ENCODE measurements at regions not wholly inside any gene's neighbourhood (a gene's known extent, or its start where the extent isn't known, plus 50 kb on each side); places are given as distances from the start of the nearest gene placed in this dataset.
"Not testable (repeated sequence)": the region's sequence is repeated elsewhere in the genome, so short reads cannot be mapped to it uniquely, and the experiment has no call there.

DNA sequence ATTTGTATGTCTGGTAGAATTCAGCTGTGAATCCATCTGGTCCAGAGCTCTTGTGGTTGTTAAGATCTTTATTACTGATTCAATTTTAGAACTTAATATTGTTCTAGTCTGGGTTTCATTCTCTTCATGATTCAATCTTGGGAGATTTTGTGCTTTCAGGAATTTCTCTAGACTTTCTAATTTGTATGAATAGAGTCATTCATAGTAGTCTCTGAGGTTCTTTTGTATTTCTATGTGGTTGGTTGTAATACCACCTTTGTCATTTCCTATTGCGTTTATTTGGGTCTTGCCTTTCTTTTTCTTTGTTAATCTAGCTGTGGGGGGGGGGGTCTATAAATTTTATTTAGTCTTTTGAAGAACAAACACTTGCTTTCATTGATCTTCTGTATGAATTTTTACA, 824.8 kb upstream of the GALNTL6 start:
- DNase-seq, result no peak

DNA sequence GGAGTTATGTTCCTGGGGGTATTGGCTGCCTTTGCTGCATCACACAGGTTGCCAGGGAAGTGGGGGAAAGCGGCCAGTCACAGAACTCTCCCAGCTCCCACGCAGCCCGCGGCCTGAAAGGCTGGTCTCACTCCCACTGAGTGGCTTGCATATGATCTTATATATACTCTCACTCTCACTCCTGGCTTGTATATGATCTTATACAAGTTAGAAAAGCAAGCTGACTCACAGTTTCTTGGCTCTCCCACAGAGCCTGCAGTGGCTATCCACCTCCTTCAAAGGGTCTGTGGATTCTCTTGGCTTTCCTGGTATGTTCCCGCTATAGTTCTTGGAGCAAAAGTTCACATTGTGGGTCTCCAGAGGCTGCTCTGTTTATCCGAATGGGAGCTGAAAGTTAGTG, 833.5 kb upstream of the GALNTL6 start:
- DNase-seq, result peak; percentile 4

DNA sequence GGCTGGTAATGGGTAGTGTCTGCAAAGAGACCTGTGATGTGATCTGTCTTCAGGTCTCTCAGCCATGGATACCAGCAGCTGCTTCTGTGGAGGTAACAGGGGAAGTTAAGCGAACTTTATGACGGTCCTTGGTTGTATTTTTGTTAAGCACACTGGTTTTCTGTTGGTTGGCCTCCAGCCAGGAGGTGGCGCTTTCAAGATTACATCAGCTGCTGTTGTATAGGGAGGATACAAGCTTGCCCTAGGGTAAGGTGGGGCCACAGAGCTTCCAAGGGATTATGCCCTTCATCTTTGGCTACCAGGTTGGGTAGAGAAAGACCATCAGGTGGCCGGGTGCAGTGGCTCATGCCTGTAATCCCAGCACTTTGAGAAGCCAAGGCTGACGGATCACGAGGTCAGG, 834.2 kb upstream of the GALNTL6 start:
- no peak for DNase-seq

DNA sequence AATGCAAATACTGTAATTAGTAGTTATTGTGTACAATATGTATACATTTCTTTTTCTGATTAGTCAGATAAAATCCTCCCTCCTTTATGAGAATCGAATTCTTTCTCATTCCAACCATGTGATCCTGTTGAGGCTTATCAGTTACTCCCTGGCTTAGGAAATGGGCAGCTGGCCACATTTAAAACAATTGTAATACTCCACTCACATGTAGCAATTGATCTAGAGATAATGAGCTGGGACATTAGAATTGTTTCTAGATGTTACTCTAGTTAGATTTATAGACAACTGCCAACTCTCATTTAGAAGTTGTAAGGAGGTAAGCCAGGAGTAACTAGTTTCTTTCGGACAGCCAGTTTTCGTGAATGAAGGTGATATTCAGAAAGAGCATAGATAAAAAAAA, 859.3 kb upstream of the AADAT start:
- no peak for DNase-seq

DNA sequence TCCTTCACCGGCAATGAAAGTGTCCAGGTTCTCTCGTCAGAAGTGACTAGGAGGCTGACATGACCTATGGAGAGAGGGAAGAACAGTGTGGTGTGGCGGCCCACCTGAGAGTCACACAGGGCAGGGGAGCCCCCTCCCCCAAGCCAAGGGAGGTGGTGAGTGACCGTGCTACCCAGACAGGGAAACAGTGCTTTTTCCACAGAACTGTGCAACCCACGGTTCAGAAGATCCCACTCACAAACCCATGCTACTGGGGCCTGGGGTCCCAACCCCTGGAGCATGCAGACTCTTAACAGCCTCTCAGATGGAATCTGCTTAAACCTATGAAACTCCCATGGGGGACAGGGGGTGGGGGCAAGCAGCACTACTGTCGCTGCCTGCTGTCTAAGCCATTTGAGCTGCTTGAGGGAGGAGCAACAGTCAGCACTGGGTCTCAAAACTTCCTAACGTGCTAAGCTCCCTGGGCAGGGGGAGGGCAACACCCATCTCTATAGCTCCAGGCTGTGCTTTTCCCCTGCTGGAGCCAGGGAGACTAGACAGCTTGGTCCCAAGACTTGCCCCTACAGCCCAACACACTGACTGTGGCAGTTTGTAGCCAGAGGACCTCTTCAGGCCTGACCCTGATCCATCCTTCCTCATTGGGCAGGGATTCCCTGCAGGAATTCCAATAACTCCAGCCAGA, 850.4 kb upstream of the AADAT start:
- DNase-seq, result no peak

DNA sequence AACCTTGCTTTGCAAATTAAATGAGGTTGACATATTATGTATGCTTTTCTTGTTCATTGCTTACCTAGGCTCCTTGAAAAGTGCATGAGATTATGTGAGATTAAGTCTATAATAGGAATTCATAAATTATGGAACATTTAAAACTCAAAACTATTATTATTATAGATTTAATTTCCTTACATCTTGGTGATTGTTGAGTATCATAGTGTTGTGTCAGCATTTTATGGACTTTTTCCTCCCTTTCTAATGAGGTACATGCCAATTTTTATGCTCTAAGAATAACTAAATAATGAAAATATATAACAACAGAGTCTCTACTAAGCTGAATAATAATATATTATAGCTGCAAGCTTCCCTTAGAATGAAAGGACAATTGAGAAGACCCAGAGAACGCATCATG, 848.8 kb upstream of the AADAT start:
- no peak for DNase-seq

DNA sequence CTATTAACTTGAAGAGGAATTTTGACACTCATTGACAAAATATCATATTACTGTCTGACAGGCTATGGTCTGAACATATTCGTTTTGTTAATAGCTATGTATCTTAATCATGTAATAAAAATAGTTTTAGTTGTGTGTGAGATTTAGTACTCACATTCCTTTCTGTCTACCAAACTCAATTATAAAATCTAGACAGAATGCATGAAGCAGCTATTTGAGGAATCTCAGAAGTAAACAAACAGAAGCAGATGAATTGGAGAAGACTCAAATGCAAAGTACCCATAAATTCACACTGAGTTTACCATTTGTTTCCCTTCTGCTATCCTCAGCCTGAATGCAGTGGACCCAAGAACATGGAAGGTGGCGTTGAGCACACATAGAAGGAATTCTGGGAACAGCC, 841.6 kb upstream of the AADAT start:
- no peak for DNase-seq

DNA sequence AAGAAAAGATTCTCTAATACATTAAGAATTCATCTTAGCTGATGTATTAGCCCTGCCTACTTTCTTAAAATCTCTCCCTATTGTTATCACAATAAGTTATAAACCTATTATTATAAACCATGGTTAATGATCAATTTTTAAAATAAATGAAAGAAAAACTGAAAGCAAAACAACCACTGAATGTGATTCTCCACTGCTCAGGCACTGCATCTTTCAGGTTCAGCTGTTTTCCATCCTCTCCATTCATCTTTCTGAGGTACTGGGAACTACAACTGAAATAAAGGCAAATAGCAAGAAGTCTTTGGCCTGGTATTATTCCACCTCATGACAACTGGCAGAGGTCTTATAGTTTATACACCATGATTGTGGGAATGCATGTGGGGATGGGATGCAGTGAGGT, 798.9 kb upstream of the AADAT start:
- DNase-seq, result no peak

DNA sequence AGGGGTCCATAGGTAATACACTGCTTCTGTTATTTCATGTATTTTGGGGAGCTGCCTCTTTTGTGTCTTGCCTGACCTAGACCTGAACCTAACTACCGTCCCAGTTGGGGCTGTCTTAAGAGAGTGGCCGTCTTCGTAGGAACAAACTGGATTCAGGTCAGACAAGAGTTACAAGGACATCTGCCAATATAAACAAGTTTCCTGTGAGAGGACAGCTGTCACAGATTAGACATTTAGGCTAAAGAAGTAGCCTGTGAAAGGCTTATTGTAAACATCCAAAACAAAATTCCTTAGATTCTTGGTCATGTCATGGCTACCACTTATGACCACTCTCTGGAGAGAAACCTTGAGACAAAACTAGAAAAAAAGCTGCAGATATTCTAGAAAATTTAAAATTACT, 797.6 kb upstream of the AADAT start:
- peak; percentile 9 for DNase-seq

DNA sequence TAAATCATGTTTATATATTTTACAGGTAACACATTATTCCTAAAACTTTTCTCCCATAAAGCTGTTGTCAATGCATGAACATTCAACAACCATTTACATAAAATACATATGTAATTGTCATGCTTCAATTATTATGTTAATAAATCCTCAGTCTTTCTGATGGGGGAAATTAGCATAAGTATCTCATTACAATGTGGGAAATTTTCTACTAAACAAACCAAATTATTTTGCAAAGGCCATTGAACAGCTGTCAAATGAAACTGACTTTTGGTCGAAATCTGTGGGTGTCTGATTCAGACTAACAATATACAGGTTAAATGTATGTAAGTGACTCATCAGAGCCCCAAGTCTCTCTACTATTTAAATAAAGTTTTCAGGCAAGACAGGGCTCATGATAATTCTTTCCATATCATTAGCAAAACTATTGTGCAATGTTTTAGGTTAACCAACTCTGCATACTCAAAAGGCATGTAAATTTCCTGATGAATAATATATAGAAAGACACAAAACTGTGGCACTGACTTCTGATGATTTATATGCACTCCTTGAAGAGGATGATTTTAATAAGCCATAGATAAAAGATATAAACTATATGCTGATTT, 795.3 kb upstream of the AADAT start:
- DNase-seq, result no peak

DNA sequence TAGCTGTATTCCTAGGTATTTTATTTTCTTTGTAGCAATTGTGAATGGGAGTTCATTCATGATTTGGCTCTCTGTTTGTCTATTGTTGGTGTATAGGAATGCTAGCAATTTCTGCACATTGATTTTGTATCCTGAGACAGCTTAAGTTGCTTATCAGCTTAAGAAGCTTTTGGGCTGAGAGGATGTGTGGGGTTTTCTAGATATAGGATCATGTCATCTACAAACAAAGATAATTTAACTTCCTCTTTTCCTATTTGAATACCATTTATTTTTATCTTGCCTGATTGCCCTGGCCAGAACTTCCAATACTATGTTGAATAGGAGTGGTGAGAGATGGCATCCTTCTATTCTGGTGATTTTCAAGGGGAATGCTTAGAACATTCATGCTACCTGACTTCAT, 791.9 kb upstream of the AADAT start:
- DNase-seq, result not testable (repeated sequence)

DNA sequence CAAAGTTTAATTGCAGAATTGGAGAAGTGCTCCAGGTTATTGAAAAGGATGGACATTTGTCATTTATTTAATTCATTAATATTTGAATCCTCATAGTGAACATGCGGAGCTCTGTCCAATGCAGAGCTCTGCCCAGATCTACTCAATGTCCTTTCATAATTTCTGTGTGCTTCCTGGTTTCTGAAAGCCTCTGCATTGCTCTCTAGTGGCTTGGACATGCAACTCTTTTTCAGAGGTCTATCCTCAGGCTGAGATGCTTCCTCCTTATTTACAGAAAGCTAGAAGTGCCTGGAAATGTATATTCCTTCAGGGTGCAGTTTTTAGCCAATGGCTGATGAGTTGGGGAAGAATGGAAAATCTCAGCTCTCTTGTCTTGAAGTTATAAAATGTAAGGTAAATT, 786.1 kb upstream of the AADAT start:
- no peak for DNase-seq

DNA sequence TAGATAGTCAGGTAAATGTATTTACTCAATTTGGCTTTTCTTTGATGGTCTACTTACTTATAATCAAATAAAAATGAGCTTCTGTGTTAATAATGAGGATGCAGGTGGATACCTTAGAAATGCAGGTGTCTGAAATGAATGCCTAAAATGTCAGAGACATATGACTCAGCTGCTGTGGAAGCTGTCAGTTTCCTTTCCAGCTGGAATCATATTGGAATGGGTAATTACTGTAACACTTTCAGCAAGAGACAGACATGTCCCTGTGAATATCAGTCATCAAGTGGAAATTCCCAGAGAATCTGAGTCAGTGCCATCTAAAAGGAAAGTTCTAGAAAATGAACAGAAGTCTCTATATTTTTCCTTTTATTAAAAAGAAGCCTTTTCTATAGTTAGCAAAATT, 783.0 kb upstream of the AADAT start:
- DNase-seq, result no peak

DNA sequence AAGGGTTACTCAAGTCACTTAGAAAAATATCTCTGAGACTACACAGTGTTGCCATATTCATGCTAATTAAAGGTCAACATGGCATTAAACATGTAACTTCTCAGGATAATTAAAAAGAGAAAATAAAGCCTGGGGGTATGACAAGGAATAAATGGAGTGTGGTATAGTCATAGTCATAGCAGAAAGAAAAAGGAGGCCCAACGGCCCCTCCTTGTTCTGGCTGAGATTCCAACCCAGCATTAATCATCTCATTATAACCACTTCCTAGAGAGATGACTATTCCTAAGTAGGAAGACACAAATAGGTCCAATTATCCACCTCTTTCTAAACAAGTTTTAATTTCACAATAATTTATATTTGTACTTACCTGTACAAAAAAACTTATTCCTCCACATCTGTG, 778.4 kb upstream of the AADAT start:
- no peak for DNase-seq

DNA sequence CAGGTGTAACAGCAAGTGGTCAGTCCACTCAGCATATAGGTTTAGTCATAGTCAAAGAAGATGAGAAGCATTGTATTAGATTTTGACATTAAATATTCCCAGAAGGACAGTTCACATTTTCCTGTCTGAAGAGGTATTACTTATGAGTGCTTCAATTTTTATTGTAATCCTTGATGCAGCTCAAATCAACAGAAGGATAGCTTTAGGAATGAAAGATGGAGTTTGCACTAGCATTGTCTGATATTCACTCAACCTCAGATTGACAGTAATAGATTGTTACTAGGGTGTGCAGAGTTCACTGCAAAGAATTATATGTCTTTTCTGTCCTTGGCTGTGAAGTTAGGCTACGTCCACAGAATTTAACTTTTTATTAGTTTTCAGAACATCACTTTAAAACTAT, 764.3 kb upstream of the AADAT start:
- no peak for DNase-seq

DNA sequence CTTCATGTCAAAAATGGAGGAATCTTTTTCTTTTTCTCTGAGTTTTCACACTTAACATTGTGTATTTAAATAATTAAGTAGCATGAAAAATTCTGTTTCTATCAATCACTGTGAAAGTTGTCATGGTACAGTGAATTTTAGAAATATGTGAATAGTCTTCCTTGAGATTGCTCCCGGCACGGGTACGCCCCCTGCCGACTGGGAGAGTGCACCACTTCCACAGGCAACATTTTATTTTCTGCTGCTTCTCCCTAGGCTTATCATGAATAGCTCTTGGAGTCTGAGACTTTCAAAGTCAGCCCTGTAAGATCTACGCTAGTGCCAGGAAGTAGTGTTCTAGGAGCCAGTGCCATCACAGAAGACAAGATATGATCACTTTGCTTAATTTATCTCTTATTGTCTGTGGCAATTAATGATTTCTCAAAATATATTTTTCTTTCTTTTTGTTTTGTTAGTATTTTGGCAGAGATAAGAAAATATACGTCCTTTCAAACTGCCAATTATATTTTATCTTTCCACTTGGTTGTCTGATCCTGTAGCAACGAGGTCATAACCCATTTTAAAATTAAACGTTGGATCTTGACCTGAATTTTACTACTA, 763.8 kb upstream of the AADAT start:
- DNase-seq, result peak; percentile 16

DNA sequence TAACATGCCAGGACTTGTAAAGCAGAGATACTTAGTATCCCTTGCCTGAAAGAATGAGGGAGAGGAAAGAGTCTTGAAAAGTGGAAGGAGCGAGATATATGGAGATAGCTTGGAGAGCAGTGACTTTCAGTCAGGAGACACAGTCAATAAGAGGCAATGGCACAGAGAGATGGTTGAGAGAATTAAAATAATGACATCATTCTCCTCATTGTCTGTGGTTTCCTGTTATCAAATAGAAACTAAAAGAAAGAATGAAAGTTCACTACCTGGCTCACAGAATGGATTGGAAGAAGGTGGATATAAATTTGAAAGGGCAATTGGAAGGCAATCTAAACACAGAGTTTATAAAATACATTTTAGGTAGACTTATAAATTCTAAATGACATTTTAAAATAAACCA, 760.2 kb upstream of the AADAT start:
- no peak for DNase-seq

DNA sequence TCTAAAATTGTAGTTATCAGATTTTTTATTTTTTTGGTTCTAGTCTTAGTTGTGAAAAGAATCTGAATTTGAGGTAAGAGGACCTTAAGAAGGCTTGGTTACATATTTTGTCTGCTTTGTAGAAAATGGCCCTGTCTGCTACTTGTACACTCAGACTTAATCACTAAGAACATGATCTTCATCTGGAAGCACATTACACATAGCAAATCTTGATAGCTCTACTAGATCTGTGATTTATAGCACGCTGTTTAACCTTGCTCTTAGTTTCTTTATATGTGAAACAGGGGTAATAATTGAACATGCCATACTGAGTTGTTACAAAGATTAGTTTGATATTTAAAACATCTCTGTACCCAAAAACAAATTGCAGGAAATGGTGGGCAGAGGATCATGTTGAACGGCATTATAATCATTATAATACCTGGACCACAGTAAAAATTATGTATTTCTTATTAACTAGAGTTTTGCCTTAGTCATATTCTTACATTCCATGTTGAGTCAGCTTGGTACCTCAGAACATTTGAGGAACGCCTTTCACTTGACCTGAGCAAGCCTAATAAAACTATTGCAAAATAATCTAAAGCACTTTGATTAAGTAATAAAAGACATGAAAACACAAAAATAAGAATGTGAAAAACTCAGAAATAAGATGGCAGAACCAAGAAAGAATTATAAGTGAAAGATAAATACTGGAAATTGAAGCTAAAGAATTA, 738.0 kb upstream of the AADAT start:
- DNase-seq, result no peak

DNA sequence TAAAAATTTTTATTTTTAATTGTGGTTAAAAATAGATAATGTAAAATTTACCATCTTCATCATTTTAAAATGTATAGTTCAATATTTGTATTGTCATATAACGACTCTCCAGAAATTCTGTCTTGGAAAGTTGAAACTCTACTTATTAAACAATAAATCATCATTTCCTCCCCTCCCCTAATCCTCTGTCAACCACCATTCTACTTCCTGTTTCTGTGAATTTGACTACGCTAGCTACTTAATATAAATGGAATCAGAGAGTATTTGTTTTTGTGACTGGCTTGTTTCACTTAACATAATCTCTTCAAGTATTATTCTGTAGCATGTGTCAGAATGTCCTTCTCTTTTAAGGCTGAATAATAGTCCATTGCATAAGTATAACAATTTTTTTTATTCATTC, 729.0 kb upstream of the AADAT start:
- no peak for DNase-seq

DNA sequence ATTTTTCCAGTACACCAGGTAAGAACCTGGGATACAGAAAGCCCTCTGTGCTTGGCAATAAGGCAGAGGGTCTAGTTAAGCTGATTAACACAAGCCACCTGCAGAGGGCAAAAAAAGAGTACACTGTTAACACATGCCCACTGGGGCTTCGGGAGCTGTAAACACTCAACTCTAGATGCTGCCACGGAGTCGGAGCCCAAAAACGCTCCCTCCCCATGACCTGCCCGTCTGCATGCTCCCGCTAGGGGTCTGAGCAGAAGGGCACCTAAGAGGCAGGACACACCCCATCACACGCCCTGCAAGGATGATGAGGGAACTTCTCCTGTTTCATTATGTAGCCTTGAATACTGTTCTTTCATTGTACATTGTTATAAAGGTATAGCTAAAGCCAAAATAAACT, 715.6 kb upstream of the AADAT start:
- DNase-seq, result no peak

DNA sequence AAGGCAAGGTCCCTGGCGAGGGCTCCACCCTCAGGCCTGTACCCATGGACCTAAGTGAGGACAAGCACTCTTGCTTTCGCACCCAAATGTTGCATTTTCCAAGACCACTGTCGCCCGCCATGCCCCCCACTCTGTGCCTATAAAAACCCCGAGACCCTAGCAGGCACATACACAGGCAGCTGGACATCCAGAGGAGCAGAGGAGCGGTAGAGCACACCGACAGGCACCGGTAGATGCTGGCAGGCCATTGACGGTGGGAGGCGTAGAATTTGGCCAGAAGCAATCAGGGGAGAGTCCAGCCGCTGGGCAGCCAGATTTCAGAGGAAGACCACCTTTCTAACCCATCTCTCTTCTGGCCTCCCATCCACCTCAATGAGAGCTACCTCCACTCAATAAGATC, 715.2 kb upstream of the AADAT start:
- no peak for DNase-seq

DNA sequence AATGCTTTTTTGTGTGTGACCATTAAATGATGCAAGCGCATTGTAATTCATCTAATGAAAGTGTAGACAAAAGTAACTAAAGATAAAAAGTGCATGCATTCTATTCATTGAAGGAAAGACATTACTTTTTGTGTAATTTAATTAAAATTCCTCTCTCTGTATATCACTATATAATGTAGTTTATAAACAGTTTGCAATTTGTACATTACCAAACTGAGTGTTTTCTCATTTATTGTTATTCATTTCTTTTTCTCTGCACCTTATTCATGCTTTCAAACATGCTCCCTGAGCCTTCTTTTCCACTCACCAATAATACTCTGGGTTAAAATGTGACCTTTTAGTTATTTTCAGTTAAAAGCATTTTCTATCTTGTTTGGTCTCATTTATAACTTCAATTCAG, 713.7 kb upstream of the AADAT start:
- no peak for DNase-seq

DNA sequence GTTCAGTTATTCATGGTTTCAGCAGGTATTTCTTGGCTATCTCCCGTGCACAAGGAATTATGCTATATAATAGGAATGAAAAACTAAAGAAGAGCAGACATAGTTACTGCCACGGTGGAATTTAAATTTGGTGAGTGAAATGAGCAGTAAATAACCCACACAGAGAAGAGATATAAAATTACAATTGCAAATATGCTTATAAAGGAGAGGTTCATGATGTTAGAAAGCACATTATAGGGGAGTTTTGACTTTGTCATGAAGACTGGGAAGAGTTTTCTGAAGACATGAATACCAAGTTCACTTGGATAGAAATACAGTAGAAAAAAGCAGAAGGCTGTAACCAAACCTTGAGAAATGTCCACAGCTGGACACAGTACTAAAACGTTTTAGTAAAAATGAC, 712.0 kb upstream of the AADAT start:
- DNase-seq, result no peak

DNA sequence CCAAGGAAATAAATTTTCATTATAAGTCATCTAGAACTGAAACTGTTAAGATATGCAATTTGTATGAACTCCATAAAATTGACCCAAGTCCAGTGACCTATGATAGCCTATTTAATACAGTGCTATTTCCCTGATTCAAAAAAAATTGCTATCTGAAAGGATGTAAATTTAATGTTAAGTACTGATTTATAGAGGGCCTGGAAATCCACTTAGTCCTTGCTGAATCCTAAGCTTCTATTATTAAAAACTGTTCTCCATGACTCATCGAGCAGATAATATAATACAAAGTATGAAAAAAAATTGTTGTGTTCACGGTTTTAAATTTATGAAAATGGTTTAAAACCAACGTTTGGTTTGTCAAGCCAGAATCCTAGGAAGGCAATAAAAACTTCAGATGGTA, 704.8 kb upstream of the AADAT start:
- DNase-seq, result no peak
